CD4-positive, alpha-beta T cell (primary cell): ENCODE measurements at regions not wholly inside any gene's neighbourhood (a gene's known extent, or its start where the extent isn't known, plus 50 kb on each side); places are given as distances from the start of the nearest gene placed in this dataset.

Experiments
- ATAC-seq: fragments of 200-7000 bp; cut with Tn5 transposase; one replicate; pipeline ENCODE4 v1.10.0; 2022; ENCODE audit warnings: mild to moderate bottlenecking; ENCODE audit not compliant: poor library complexity
- CTCF ChIA-PET: fragments of 350-600 bp; sonication (Branson Sonifier 250); formaldehyde crosslinking; loops from one replicate; lab custom pipeline; 2021; ENCODE audit warnings: antibody characterized with exemption, inconsistent platforms; lab: Charles Lee
- POLR2A ChIA-PET: fragments of 350-600 bp; sonication (Branson Sonifier 250); formaldehyde crosslinking; loops from one replicate; lab custom pipeline; 2021; ENCODE audit warnings: antibody characterized with exemption, inconsistent platforms; lab: Charles Lee
- DNase-seq, 14 experiments: peaks; one replicate each; pipeline ENCODE4 v3.0.0-alpha.2; 2013 to 2020; ENCODE audit warnings: mixed read lengths in 2 of 14
- H3K27ac ChIP-seq, 2 donors: one replicate each; pipeline versions ENCODE4 v1.5.1 to v1.7.0; 2013; ENCODE audit warnings: low read length in 2 of 2, low read depth in 1 of 2, mild to moderate bottlenecking in 1 of 2
- H3K27me3 ChIP-seq, 2 experiments: 1 replicate in 1 of 2; 2 replicates in 1 of 2; pipeline versions ENCODE4 v1.6.1 to v1.7.0; 2013; ENCODE audit warnings: low read length in 2 of 2, control low read depth in 1 of 2, mild to moderate bottlenecking in 1 of 2, moderate library complexity in 1 of 2; ENCODE audit not compliant: insufficient read depth in 2 of 2, control insufficient read depth in 1 of 2
- H3K36me3 ChIP-seq: one replicate; pipeline ENCODE4 v1.6.1; 2013; ENCODE audit warnings: low read length, control low read depth; ENCODE audit not compliant: insufficient read depth
- H3K4me1 ChIP-seq: one replicate; pipeline ENCODE4 v1.6.1; 2013; ENCODE audit warnings: low read length, control low read depth; ENCODE audit not compliant: insufficient read depth
- H3K4me3 ChIP-seq: one replicate; pipeline ENCODE4 v1.5.1; 2013; ENCODE audit warnings: mild to moderate bottlenecking, low read length, moderate library complexity
- H3K9me3 ChIP-seq, 2 experiments: 1 replicate in 1 of 2; 2 replicates in 1 of 2; pipeline versions ENCODE4 v1.6.1 to v1.7.0; 2013; ENCODE audit warnings: low read length in 2 of 2, mild to moderate bottlenecking in 2 of 2, control low read depth in 1 of 2, moderate library complexity in 1 of 2; ENCODE audit not compliant: control insufficient read depth in 1 of 2, insufficient read depth in 1 of 2
- H3K27ac Mint-ChIP-seq: one replicate; pipeline ENCODE4 v1.8.0; 2020; ENCODE audit warnings: mixed read lengths
- H3K27me3 Mint-ChIP-seq: one replicate; pipeline ENCODE4 v1.8.0; 2021; ENCODE audit warnings: mixed read lengths
- H3K36me3 Mint-ChIP-seq: one replicate; pipeline ENCODE4 v1.8.0; 2021; ENCODE audit warnings: low read depth, mixed read lengths
- H3K4me1 Mint-ChIP-seq: one replicate; pipeline ENCODE4 v1.8.0; 2021; ENCODE audit warnings: low read depth, mixed read lengths
- H3K4me3 Mint-ChIP-seq: one replicate; pipeline ENCODE4 v1.8.0; 2020; ENCODE audit warnings: mild to moderate bottlenecking, mixed read lengths
- H3K9me3 Mint-ChIP-seq: one replicate; pipeline ENCODE4 v1.8.0; 2020; ENCODE audit warnings: mixed read lengths
- intact Hi-C, 2 experiments: fragments of 100-400 bp; cut with DNase I in 1 of 2; cut with micrococcal nuclease in 1 of 2; formaldehyde crosslinking; loops; one replicate each; pipeline versions ENCODE4 v1.15.1 to v1.9.0; 2023 to 2025; cut with DNase I, micrococcal nuclease
- TF ChIP-seq, protein P1 (sequence below): fragments of 200-600 bp; IDR thresholded peaks from one replicate; pipeline ENCODE4 v1.8.0; 2022; ENCODE audit warnings: antibody characterized with exemption, mild to moderate bottlenecking

GRCh38 chr4:178941975-178942374 is 1499.7 kb upstream of the AGA start:
- TF ChIP-seq, protein P1, sequence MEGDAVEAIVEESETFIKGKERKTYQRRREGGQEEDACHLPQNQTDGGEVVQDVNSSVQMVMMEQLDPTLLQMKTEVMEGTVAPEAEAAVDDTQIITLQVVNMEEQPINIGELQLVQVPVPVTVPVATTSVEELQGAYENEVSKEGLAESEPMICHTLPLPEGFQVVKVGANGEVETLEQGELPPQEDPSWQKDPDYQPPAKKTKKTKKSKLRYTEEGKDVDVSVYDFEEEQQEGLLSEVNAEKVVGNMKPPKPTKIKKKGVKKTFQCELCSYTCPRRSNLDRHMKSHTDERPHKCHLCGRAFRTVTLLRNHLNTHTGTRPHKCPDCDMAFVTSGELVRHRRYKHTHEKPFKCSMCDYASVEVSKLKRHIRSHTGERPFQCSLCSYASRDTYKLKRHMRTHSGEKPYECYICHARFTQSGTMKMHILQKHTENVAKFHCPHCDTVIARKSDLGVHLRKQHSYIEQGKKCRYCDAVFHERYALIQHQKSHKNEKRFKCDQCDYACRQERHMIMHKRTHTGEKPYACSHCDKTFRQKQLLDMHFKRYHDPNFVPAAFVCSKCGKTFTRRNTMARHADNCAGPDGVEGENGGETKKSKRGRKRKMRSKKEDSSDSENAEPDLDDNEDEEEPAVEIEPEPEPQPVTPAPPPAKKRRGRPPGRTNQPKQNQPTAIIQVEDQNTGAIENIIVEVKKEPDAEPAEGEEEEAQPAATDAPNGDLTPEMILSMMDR = no peak
- DNase-seq (no peak), ATAC-seq (no peak)
- no peak overlapping the region for H3K4me3 Mint-ChIP-seq
- POLR2A ChIA-PET = no interaction called here
- peaks cover 7% of the 10 kb centered on the region for H3K9me3 Mint-ChIP-seq
- no peaks in the 10 kb centered on the region for H3K36me3 Mint-ChIP-seq
- intact Hi-C loops = no loop called here
- Histone ChIP-seq H3K27me3 (no peaks in the 10 kb centered on the region), H3K27ac (no peak overlapping the region), H3K9me3 (no peaks in the 10 kb centered on the region), H3K4me3 (no peak overlapping the region), H3K36me3 (no peaks in the 10 kb centered on the region), H3K4me1 (no peaks in the 10 kb centered on the region)
- H3K4me1 Mint-ChIP-seq = no peaks in the 10 kb centered on the region
- CTCF ChIA-PET = no interaction called here
- H3K27ac Mint-ChIP-seq = no peak overlapping the region
- no peaks in the 10 kb centered on the region for H3K27me3 Mint-ChIP-seq

- intact Hi-C loops = no loop called here
- Mint-ChIP-seq H3K4me1 (no peaks in the 10 kb centered on the region), H3K4me3 (no peak overlapping the region), H3K27me3 (no peaks in the 10 kb centered on the region), H3K36me3 (no peaks in the 10 kb centered on the region), H3K9me3 (peaks cover 7% of the 10 kb centered on the region), H3K27ac (no peak overlapping the region)
- TF ChIP-seq, protein P1 = no peak
- Histone ChIP-seq H3K4me3 (no peak overlapping the region), H3K27me3 (no peaks in the 10 kb centered on the region), H3K4me1 (no peaks in the 10 kb centered on the region), H3K9me3 (peaks cover 0 to 25% of the 10 kb centered on the region in 2 experiments), H3K27ac (no peak overlapping the region), H3K36me3 (no peaks in the 10 kb centered on the region)
- DNase-seq = no peak
- POLR2A ChIA-PET = no interaction called here
- CTCF ChIA-PET = no interaction called here
- ATAC-seq = no peak
Observed at GRCh38 chr4:178953447-178954120, 1511.3 kb upstream of the AGA start.

DNA sequence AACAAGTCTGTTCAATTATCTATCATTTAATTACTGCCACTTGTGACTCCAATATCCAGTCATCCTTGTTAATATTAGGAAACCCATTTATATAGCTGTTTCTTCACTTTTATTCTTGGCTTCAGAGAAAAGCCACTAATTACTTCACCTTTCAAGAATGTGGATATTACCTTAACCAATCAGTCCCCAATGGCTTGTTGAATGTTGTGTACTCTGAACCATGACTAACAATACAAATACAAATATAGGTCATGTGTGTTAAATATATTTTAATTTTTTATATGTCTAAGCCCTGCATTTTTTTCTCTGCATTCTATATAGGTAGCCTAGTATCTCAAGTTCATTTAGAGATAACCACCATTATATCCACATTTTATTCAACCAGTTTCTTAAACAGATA is 1513.4 kb upstream of the AGA start:
- ATAC-seq = no peak
- ChIA-PET POLR2A (no interaction called here), CTCF (no interaction called here)
- Histone ChIP-seq H3K27ac (no peak overlapping the region), H3K4me3 (no peak overlapping the region), H3K36me3 (no peaks in the 10 kb centered on the region), H3K4me1 (no peaks in the 10 kb centered on the region), H3K27me3 (no peaks in the 10 kb centered on the region), H3K9me3 (peaks cover 0 to 25% of the 10 kb centered on the region in 2 experiments)
- H3K4me3 Mint-ChIP-seq = no peak overlapping the region
- H3K4me1 Mint-ChIP-seq = no peaks in the 10 kb centered on the region
- intact Hi-C loops = no loop called here
- no peaks in the 10 kb centered on the region for H3K36me3 Mint-ChIP-seq
- H3K27ac Mint-ChIP-seq = no peak overlapping the region
- no peak for DNase-seq
- H3K9me3 Mint-ChIP-seq = peaks cover 7% of the 10 kb centered on the region
- H3K27me3 Mint-ChIP-seq = no peaks in the 10 kb centered on the region
- TF ChIP-seq, protein P1 = no peak
